ENCODE measurements at regions not wholly inside any gene's neighbourhood (a gene's known extent, or its start where the extent isn't known, plus 50 kb on each side); places are given as distances from the start of the nearest gene placed in this dataset.
A peak's percentile ranks its signal among the peaks of the same experiment; 100 is the strongest.
"Not testable (repeated sequence)": the region's sequence is repeated elsewhere in the genome, so short reads cannot be mapped to it uniquely, and the experiment has no call there.

- H3K27me3 Mint-ChIP-seq, result peaks cover 12% of the 10 kb centered on the region
- no peaks in the 10 kb centered on the region for H3K36me3 Mint-ChIP-seq (ENCODE audit: low read depth)
- no peaks in the 10 kb centered on the region for H3K9me3 Mint-ChIP-seq (ENCODE audit: low read depth)
- intact Hi-C loops (cut with DNase I, micrococcal nuclease), result no loop called here
- peaks cover 4% of the 10 kb centered on the region for H3K4me1 Mint-ChIP-seq
- DNase-seq (no peak), ATAC-seq (no peak)
- no peak overlapping the region for H3K27ac Mint-ChIP-seq
- H3K4me3 Mint-ChIP-seq, result no peak overlapping the region
- POLR2A ChIA-PET, result no interaction called here
- CTCF ChIA-PET, result no interaction called here
These were observed 110.2 kb upstream of the CST7 start for GRCh38 chr20:24838546-24839535.

GRCh38 chr20:24840121-24840713 is 108.9 kb upstream of the CST7 start:
- ATAC-seq, result no peak
- DNase-seq, result no peak

GRCh38 chr20:24842274-24842917 is 106.7 kb upstream of the CST7 start:
- no peak for ATAC-seq
- CTCF ChIA-PET, result no interaction called here

More at GRCh38 chr20:24840121-24840713, 108.9 kb upstream of the CST7 start:
- no peaks in the 10 kb centered on the region for H3K9me3 Mint-ChIP-seq (ENCODE audit: low read depth)
- POLR2A ChIA-PET, result no interaction called here
- H3K27me3 Mint-ChIP-seq, result peaks cover 14% of the 10 kb centered on the region
- H3K4me3 Mint-ChIP-seq, result no peak overlapping the region
- H3K27ac Mint-ChIP-seq, result no peak overlapping the region
- no peaks in the 10 kb centered on the region for H3K36me3 Mint-ChIP-seq (ENCODE audit: low read depth)
- CTCF ChIA-PET, result no interaction called here
- intact Hi-C loops (cut with DNase I, micrococcal nuclease), result no loop called here
- peaks cover 4% of the 10 kb centered on the region for H3K4me1 Mint-ChIP-seq

GRCh38 chr20:24842918-24843715 is 106.0 kb upstream of the CST7 start:
- no peak overlapping the region for H3K4me3 Mint-ChIP-seq
- intact Hi-C loops (cut with DNase I, micrococcal nuclease), result no loop called here

More at GRCh38 chr20:24842274-24842917, 106.7 kb upstream of the CST7 start:
- H3K27me3 Mint-ChIP-seq, result peaks cover 18% of the 10 kb centered on the region
- no peak for DNase-seq
- H3K9me3 Mint-ChIP-seq (ENCODE audit: low read depth), result peaks cover 6% of the 10 kb centered on the region
- H3K4me1 Mint-ChIP-seq, result peaks cover 4% of the 10 kb centered on the region
- no peaks in the 10 kb centered on the region for H3K36me3 Mint-ChIP-seq (ENCODE audit: low read depth)
- H3K27ac Mint-ChIP-seq, result no peak overlapping the region
- intact Hi-C loops (cut with DNase I, micrococcal nuclease), result no loop called here
- POLR2A ChIA-PET, result no interaction called here
- no peak overlapping the region for H3K4me3 Mint-ChIP-seq

GRCh38 chr20:24850176-24850575 is 98.9 kb upstream of the CST7 start:
- Mint-ChIP-seq H3K27me3 (peaks cover 17% of the 10 kb centered on the region), H3K4me3 (no peak overlapping the region), H3K9me3 (ENCODE audit: low read depth) (peaks cover 17% of the 10 kb centered on the region), H3K27ac (no peak overlapping the region), H3K36me3 (ENCODE audit: low read depth) (no peaks in the 10 kb centered on the region), H3K4me1 (no peaks in the 10 kb centered on the region)
- intact Hi-C loops (cut with DNase I, micrococcal nuclease), result no loop called here
- ChIA-PET CTCF (interaction anchor here (0.6 to 1.0 kb wide), 3 partner anchors 10 to 762 kb away, joined by 3 to 5 read pairs (median 4); no protein-coding TSS in a partner anchor), POLR2A (no interaction called here)
- no peak for DNase-seq
- ATAC-seq, result no peak

More at GRCh38 chr20:24842918-24843715, 106.0 kb upstream of the CST7 start:
- DNase-seq, result no peak
- ChIA-PET CTCF (interaction anchor here (0.6 kb wide), 1 partner anchor 16 kb away, joined by 3 read pairs; no protein-coding TSS in a partner anchor), POLR2A (no interaction called here)
- no peaks in the 10 kb centered on the region for H3K36me3 Mint-ChIP-seq (ENCODE audit: low read depth)
- H3K4me1 Mint-ChIP-seq, result peaks cover 4% of the 10 kb centered on the region
- peaks cover 12% of the 10 kb centered on the region for H3K9me3 Mint-ChIP-seq (ENCODE audit: low read depth)
- H3K27me3 Mint-ChIP-seq, result peaks cover 21% of the 10 kb centered on the region
- H3K27ac Mint-ChIP-seq, result no peak overlapping the region
- ATAC-seq, result peak; percentile 23

GRCh38 chr20:24851346-24852019 is 97.6 kb upstream of the CST7 start:
- no peak overlapping the region for H3K4me3 Mint-ChIP-seq

GRCh38 chr20:24853916-24854315 is 95.2 kb upstream of the CST7 start:
- Mint-ChIP-seq H3K4me3 (no peak overlapping the region), H3K27me3 (peaks cover 10% of the 10 kb centered on the region), H3K27ac (no peak overlapping the region), H3K36me3 (ENCODE audit: low read depth) (no peaks in the 10 kb centered on the region), H3K9me3 (ENCODE audit: low read depth) (peaks cover 4% of the 10 kb centered on the region), H3K4me1 (no peaks in the 10 kb centered on the region)
- DNase-seq (no peak), ATAC-seq (no peak)
- ChIA-PET POLR2A (no interaction called here), CTCF (no interaction called here)
- intact Hi-C loops (cut with DNase I, micrococcal nuclease), result no loop called here

More at GRCh38 chr20:24851346-24852019, 97.6 kb upstream of the CST7 start:
- Mint-ChIP-seq H3K36me3 (ENCODE audit: low read depth) (no peaks in the 10 kb centered on the region), H3K9me3 (ENCODE audit: low read depth) (peaks cover 14% of the 10 kb centered on the region), H3K27ac (no peak overlapping the region), H3K27me3 (peaks cover 14% of the 10 kb centered on the region), H3K4me1 (no peaks in the 10 kb centered on the region)
- ATAC-seq, result no peak
- ChIA-PET CTCF (no interaction called here), POLR2A (no interaction called here)
- no peak for DNase-seq
- intact Hi-C loops (cut with DNase I, micrococcal nuclease), result no loop called here

- ATAC-seq (no peak), DNase-seq (no peak)
- ChIA-PET POLR2A (no interaction called here), CTCF (interaction anchor here (1.5 kb wide), 1 partner anchor 62 kb away, joined by 5 read pairs; no protein-coding TSS in a partner anchor)
- Mint-ChIP-seq H3K27me3 (peaks cover 11% of the 10 kb centered on the region), H3K4me1 (no peaks in the 10 kb centered on the region), H3K4me3 (no peak overlapping the region), H3K36me3 (ENCODE audit: low read depth) (no peaks in the 10 kb centered on the region), H3K9me3 (ENCODE audit: low read depth) (peaks cover 4% of the 10 kb centered on the region), H3K27ac (no peak overlapping the region)
- intact Hi-C loops (cut with DNase I, micrococcal nuclease), result no loop called here
These were observed 93.2 kb upstream of the CST7 start for GRCh38 chr20:24855848-24856247.

- ATAC-seq; H3K4me1 Mint-ChIP-seq; POLR2A ChIA-PET; H3K36me3 Mint-ChIP-seq (ENCODE audit: low read depth); H3K4me3 Mint-ChIP-seq; intact Hi-C loops (cut with DNase I, micrococcal nuclease); H3K27ac Mint-ChIP-seq; DNase-seq; H3K27me3 Mint-ChIP-seq; H3K9me3 Mint-ChIP-seq (ENCODE audit: low read depth): not testable (repeated sequence)
- CTCF ChIA-PET, result interaction anchor here (0.6 kb wide), 1 partner anchor 15 kb away, joined by 3 read pairs; no protein-coding TSS in a partner anchor
These were observed 90.6 kb upstream of the CST7 start for GRCh38 chr20:24858500-24858899.

GRCh38 chr20:24859539-24859938 is 89.5 kb upstream of the CST7 start:
- POLR2A ChIA-PET, result no interaction called here
- Mint-ChIP-seq H3K4me3 (no peak overlapping the region), H3K27me3 (peaks cover 9% of the 10 kb centered on the region), H3K27ac (no peak overlapping the region), H3K36me3 (ENCODE audit: low read depth) (no peaks in the 10 kb centered on the region), H3K4me1 (no peaks in the 10 kb centered on the region), H3K9me3 (ENCODE audit: low read depth) (peaks cover 13% of the 10 kb centered on the region)
- DNase-seq (no peak), ATAC-seq (no peak)
- CTCF ChIA-PET, result no interaction called here
- intact Hi-C loops (cut with DNase I, micrococcal nuclease), result no loop called here

GRCh38 chr20:24862186-24862585 is 86.9 kb upstream of the CST7 start:
- ATAC-seq (no peak), DNase-seq (no peak)
- peaks cover 18% of the 10 kb centered on the region for H3K9me3 Mint-ChIP-seq (ENCODE audit: low read depth)
- peaks cover 9% of the 10 kb centered on the region for H3K27me3 Mint-ChIP-seq
- CTCF ChIA-PET, result no interaction called here
- intact Hi-C loops (cut with DNase I, micrococcal nuclease), result no loop called here
- H3K4me1 Mint-ChIP-seq, result no peaks in the 10 kb centered on the region
- no peaks in the 10 kb centered on the region for H3K36me3 Mint-ChIP-seq (ENCODE audit: low read depth)
- POLR2A ChIA-PET, result no interaction called here
- H3K4me3 Mint-ChIP-seq, result no peak overlapping the region
- no peak overlapping the region for H3K27ac Mint-ChIP-seq
